Esophagus muscularis mucosa (tissue), 4 donors: ENCODE measurements at regions not wholly inside any gene's neighbourhood (a gene's known extent, or its start where the extent isn't known, plus 50 kb on each side); places are given as distances from the start of the nearest gene placed in this dataset.

Experiments
- EP300 ChIP-seq: sonication (generic); formaldehyde crosslinking; IDR thresholded peaks from one replicate; pipeline ENCODE4 v1.6.1; 2017; ENCODE audit warnings: antibody characterized with exemption
- POLR2A ChIP-seq: fragments of 450-650 bp; IDR thresholded peaks from one replicate; pipeline ENCODE4 v1.6.1; 2017; ENCODE audit warnings: antibody characterized with exemption, moderate library complexity, mild to moderate bottlenecking, low read depth
- POLR2AphosphoS5 ChIP-seq, 2 donors: sonication (generic); formaldehyde crosslinking; IDR thresholded peaks; one replicate each; pipeline ENCODE4 v1.6.1; 2017; ENCODE audit warnings: antibody characterized with exemption in 2 of 2
- TF ChIP-seq, protein P1 (sequence below), 3 experiments: fragments of 200-600 bp in 2 of 3; fragments of 450-650 bp in 1 of 3; sonication (generic) in 2 of 3; IDR thresholded peaks; one replicate each; pipeline ENCODE4 v1.5.1; 2017 to 2019; ENCODE audit warnings: antibody characterized with exemption in 3 of 3, mild to moderate bottlenecking in 2 of 3, moderate library complexity in 1 of 3

- no peak for TF ChIP-seq POLR2A
- TF ChIP-seq, protein P1, sequence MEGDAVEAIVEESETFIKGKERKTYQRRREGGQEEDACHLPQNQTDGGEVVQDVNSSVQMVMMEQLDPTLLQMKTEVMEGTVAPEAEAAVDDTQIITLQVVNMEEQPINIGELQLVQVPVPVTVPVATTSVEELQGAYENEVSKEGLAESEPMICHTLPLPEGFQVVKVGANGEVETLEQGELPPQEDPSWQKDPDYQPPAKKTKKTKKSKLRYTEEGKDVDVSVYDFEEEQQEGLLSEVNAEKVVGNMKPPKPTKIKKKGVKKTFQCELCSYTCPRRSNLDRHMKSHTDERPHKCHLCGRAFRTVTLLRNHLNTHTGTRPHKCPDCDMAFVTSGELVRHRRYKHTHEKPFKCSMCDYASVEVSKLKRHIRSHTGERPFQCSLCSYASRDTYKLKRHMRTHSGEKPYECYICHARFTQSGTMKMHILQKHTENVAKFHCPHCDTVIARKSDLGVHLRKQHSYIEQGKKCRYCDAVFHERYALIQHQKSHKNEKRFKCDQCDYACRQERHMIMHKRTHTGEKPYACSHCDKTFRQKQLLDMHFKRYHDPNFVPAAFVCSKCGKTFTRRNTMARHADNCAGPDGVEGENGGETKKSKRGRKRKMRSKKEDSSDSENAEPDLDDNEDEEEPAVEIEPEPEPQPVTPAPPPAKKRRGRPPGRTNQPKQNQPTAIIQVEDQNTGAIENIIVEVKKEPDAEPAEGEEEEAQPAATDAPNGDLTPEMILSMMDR (IDR thresholded peaks at IDR 0.05): no peak
- no peak for TF ChIP-seq EP300
- TF ChIP-seq POLR2AphosphoS5 (IDR thresholded peaks at IDR 0.05): no peak
These were observed 78.9 kb upstream of the UNC5C start for GRCh38 chr4:95627709-95628108.
